ENCODE measurements at regions not wholly inside any gene's neighbourhood (a gene's known extent, or its start where the extent isn't known, plus 50 kb on each side); places are given as distances from the start of the nearest gene placed in this dataset.

DNA sequence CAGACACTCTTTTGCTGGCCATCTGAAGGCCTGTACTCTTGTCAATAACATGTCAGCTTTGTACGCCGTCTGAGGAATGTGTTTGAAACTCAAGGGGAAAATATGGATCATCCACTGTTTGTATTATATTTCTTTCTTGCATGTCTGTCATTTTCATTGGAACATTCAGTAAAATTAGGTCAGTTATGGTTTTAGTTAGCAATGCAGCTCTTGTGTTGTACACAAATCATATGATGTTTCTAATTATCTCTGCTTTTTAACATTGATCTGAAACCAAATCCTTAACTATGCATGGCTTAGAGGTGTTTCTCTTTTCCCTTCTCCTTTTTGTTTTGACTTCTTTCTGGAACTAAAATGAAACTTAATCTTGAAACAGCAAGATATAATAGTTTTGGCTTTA, 333.6 kb upstream of the PRICKLE1 start (continued):
- TF ChIP-seq EZH2 (IDR thresholded peaks at IDR 0.05), result no peak
- no peak for TF ChIP-seq POLR2AphosphoS5 (IDR thresholded peaks at IDR 0.05; ENCODE audit: low read depth, low read length)
- no peak for TF ChIP-seq CBX3 (IDR thresholded peaks at IDR 0.05; ENCODE audit: low read depth)
- TF ChIP-seq FOSL1 (IDR thresholded peaks at IDR 0.05; ENCODE audit: low read depth), result no peak
- no peak for TF ChIP-seq SIN3A (IDR thresholded peaks at IDR 0.05; ENCODE audit: low read depth)

DNA sequence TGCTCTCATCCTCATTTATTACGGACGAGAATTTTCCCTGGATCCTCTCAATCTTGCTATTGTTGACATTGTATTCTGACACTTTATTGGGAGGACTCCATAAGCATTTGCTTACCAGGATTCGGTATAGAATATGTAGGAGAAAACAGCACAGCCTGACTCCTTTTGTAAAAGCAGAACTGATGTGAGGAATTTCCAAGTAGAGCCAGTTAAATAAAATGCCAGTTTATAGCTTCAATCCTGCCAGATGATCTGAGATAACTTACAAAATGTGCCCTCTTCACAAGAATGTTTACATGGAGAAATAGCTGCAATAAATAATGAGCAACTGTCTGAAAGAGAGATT, 332.9 kb upstream of the PRICKLE1 start:
- Histone ChIP-seq H3K9me3 (ENCODE audit: control insufficient read depth in 1 of 2, insufficient read depth in 1 of 2, low read depth in 1 of 2, low read length in 2 of 2) (no peaks in the 10 kb centered on the region), H3K27me3 (ENCODE audit: insufficient read depth, low read length) (no peaks in the 10 kb centered on the region), H3K9me2 (ENCODE audit: insufficient read depth) (no peaks in the 10 kb centered on the region), H2AFZ (ENCODE audit: low read depth, low read length, poor library complexity, severe bottlenecking) (no peak overlapping the region), H4K20me1 (ENCODE audit: insufficient read depth) (no peaks in the 10 kb centered on the region), H3K4me2 (ENCODE audit: low read length) (no peak overlapping the region), H3K36me3 (ENCODE audit: control insufficient read depth in 1 of 2, insufficient read depth in 2 of 2, low read length in 2 of 2) (no peaks in the 10 kb centered on the region), H3K79me2 (ENCODE audit: insufficient read depth, low read length) (no peaks in the 10 kb centered on the region), H3K9ac (ENCODE audit: low read length) (no peak overlapping the region), H3K27ac (ENCODE audit: low read depth, low read length) (no peak overlapping the region), H3K4me3 (replicated peaks in 1 of 2; ENCODE audit: low read depth in 1 of 2, low read length in 2 of 2) (no peak overlapping the region), H3K4me1 (ENCODE audit: control insufficient read depth in 1 of 2, insufficient read depth in 2 of 2, low read length in 2 of 2) (no peaks in the 10 kb centered on the region)
- no peak for ATAC-seq
- intact Hi-C loops (cut with micrococcal nuclease), result no loop called here
- ChIA-PET POLR2A (no interaction called here), RAD21 (ENCODE audit: low non-redundant PET in 1 of 2, low total read pairs in 2 of 2, uncharacterized antibody in 2 of 2, unreplicated experiment in 2 of 2) (no interaction called here), CTCF (no interaction called here)
- no peak for DNase-seq (ENCODE audit: low read depth, low spot score)
- no TSS peak for BruUV-seq (replicated peaks)
- TF ChIP-seq, protein P1, sequence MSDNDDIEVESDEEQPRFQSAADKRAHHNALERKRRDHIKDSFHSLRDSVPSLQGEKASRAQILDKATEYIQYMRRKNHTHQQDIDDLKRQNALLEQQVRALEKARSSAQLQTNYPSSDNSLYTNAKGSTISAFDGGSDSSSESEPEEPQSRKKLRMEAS (IDR thresholded peaks at IDR 0.05), result no peak
- no peak for TF ChIP-seq EZH2phosphoT487 (IDR thresholded peaks at IDR 0.05; ENCODE audit: borderline replicate concordance)
- no peak for TF ChIP-seq FOSL1 (IDR thresholded peaks at IDR 0.05; ENCODE audit: low read depth)
- no peak for TF ChIP-seq EZH2 (IDR thresholded peaks at IDR 0.05)
- TF ChIP-seq POLR2A (IDR thresholded peaks at IDR 0.05; ENCODE audit: borderline replicate concordance, extremely low read depth, insufficient read depth, insufficient read length), result no peak

DNA sequence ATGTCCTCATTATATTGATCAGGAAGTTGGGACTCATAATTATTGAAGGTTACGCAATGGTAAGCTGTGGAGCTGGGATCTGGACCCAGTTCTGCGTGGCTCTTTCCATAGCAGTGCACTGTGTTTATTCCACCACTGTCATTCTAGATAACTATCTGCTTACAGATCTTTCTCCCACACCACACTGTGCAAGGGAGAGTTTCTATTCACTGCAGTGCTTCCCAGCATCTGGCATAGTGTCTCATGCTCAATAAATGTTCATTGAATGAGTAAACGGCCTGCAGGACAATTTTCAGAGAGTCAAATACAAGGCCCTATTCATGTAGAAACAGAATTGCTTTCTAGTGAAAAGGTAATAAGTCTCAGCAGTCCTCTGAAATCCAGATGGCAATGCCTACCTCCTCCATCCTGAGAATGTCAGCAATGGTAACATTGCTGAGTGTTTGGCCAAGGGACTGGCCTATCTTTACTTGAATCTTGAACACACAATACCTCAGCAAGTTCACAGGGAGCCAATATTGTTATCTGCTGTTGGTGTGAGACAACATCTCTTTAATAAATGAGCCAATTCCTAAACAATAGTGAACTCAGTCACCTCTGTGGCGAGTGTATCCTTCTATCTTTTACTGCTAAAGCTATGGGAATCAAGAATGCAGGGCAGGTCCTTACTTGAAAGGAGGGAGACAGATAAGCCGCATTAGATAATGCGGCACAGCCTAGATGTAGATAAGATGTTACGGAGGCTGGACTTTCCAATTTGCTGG, 332.4 kb upstream of the PRICKLE1 start:
- RAD21 ChIA-PET (ENCODE audit: low non-redundant PET in 1 of 2, low total read pairs in 2 of 2, uncharacterized antibody in 2 of 2, unreplicated experiment in 2 of 2), result no interaction called here
- no peak overlapping the region for H3K4me2 ChIP-seq (ENCODE audit: low read length)
- BruUV-seq (replicated peaks), result no TSS peak
- TF ChIP-seq SIN3A (IDR thresholded peaks at IDR 0.05; ENCODE audit: low read depth) (no peak), RAD21 (IDR thresholded peaks at IDR 0.05; ENCODE audit: low read depth) (no peak), POLR2A (IDR thresholded peaks at IDR 0.05; ENCODE audit: borderline replicate concordance, extremely low read depth, insufficient read depth, insufficient read length) (no peak), ELF1 (IDR thresholded peaks at IDR 0.05; ENCODE audit: borderline replicate concordance, low read depth) (no peak), ZNF274 (IDR thresholded peaks at IDR 0.05; ENCODE audit: low read depth, low read length) (no peak), TCF7L2 (IDR thresholded peaks at IDR 0.05; ENCODE audit: borderline replicate concordance, extremely low read depth, insufficient read depth, insufficient read length) (no peak), POLR2AphosphoS5 (IDR thresholded peaks at IDR 0.05; ENCODE audit: low read depth, low read length) (no peak), JUND (IDR thresholded peaks at IDR 0.05) (no peak), EZH2phosphoT487 (IDR thresholded peaks at IDR 0.05; ENCODE audit: borderline replicate concordance) (no peak), CBX3 (IDR thresholded peaks at IDR 0.05; ENCODE audit: low read depth) (no peak), FOSL1 (IDR thresholded peaks at IDR 0.05; ENCODE audit: low read depth) (no peak)
- TF ChIP-seq, protein P2, sequence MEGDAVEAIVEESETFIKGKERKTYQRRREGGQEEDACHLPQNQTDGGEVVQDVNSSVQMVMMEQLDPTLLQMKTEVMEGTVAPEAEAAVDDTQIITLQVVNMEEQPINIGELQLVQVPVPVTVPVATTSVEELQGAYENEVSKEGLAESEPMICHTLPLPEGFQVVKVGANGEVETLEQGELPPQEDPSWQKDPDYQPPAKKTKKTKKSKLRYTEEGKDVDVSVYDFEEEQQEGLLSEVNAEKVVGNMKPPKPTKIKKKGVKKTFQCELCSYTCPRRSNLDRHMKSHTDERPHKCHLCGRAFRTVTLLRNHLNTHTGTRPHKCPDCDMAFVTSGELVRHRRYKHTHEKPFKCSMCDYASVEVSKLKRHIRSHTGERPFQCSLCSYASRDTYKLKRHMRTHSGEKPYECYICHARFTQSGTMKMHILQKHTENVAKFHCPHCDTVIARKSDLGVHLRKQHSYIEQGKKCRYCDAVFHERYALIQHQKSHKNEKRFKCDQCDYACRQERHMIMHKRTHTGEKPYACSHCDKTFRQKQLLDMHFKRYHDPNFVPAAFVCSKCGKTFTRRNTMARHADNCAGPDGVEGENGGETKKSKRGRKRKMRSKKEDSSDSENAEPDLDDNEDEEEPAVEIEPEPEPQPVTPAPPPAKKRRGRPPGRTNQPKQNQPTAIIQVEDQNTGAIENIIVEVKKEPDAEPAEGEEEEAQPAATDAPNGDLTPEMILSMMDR (IDR thresholded peaks at IDR 0.05 in 2 of 3, conservative IDR thresholded peaks at IDR 0.05 in 1 of 3; ENCODE audit: borderline replicate concordance in 1 of 3, insufficient read depth in 1 of 3, low read depth in 2 of 3, low read length in 2 of 3), result no peak
- TF ChIP-seq, protein P3, sequence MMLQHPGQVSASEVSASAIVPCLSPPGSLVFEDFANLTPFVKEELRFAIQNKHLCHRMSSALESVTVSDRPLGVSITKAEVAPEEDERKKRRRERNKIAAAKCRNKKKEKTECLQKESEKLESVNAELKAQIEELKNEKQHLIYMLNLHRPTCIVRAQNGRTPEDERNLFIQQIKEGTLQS (IDR thresholded peaks at IDR 0.05), result no peak
- TF ChIP-seq, protein P1 (IDR thresholded peaks at IDR 0.05), result no peak

More for the DNA sequence above, 332.4 kb upstream of the PRICKLE1 start:
- no peaks in the 10 kb centered on the region for H3K36me3 ChIP-seq (ENCODE audit: control insufficient read depth in 1 of 2, insufficient read depth in 2 of 2, low read length in 2 of 2)
- H3K79me2 ChIP-seq (ENCODE audit: insufficient read depth, low read length), result no peaks in the 10 kb centered on the region
- H3K9me3 ChIP-seq (ENCODE audit: control insufficient read depth in 1 of 2, insufficient read depth in 1 of 2, low read depth in 1 of 2, low read length in 2 of 2), result no peaks in the 10 kb centered on the region
- no peaks in the 10 kb centered on the region for H3K9me2 ChIP-seq (ENCODE audit: insufficient read depth)
- DNase-seq (ENCODE audit: low read depth, low spot score), result no peak
- H4K20me1 ChIP-seq (ENCODE audit: insufficient read depth), result no peaks in the 10 kb centered on the region
- CTCF ChIA-PET, result no interaction called here
- H3K4me1 ChIP-seq (ENCODE audit: control insufficient read depth in 1 of 2, insufficient read depth in 2 of 2, low read length in 2 of 2), result no peaks in the 10 kb centered on the region
- H3K4me3 ChIP-seq (replicated peaks in 1 of 2; ENCODE audit: low read depth in 1 of 2, low read length in 2 of 2), result no peak overlapping the region
- no peak for ATAC-seq
- no peaks in the 10 kb centered on the region for H3K27me3 ChIP-seq (ENCODE audit: insufficient read depth, low read length)
- intact Hi-C loops (cut with micrococcal nuclease), result no loop called here
- no peak overlapping the region for H2AFZ ChIP-seq (ENCODE audit: low read depth, low read length, poor library complexity, severe bottlenecking)
- POLR2A ChIA-PET, result no interaction called here
- no peak overlapping the region for H3K9ac ChIP-seq (ENCODE audit: low read length)
- no peak overlapping the region for H3K27ac ChIP-seq (ENCODE audit: low read depth, low read length)
